ENCODE measurements at regions not wholly inside any gene's neighbourhood (a gene's known extent, or its start where the extent isn't known, plus 50 kb on each side); places are given as distances from the start of the nearest gene placed in this dataset.

DNA sequence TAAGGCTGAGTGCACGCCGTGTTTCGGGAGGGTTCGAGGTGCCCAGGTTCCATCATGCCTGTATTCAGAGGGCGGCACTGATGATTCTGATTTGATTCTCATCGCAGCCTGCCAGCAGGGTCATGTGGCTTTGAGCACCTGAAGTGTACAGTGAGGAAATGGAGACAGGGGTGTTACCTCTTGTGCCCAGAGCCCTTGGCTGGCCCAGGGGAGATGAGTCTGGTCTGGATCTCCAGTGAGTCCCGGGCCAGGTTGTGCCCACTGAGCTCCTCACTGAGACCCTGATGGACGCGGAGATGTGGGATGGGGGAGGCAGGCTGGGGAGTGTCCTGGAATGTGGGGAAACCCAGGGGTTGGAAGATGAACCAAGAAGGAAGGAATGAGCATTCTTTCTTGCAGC is 54.7 kb downstream of the GADD45G start:
- DNase-seq (ENCODE audit: low spot score) (no peak), ATAC-seq (ENCODE audit: low read depth) (no peak)
- Histone ChIP-seq H3K27ac (ENCODE audit: poor library complexity, severe bottlenecking) (no peak overlapping the region), H3K27me3 (ENCODE audit: insufficient read depth, poor library complexity, severe bottlenecking) (no peaks in the 10 kb centered on the region), H3K4me3 (ENCODE audit: severe bottlenecking) (no peak overlapping the region), H3K36me3 (ENCODE audit: low read depth) (no peaks in the 10 kb centered on the region), H3K9me3 (ENCODE audit: severe bottlenecking) (no peaks in the 10 kb centered on the region), H3K4me1 (ENCODE audit: insufficient read depth, poor library complexity, severe bottlenecking) (peaks cover 1% of the 10 kb centered on the region)
- TF ChIP-seq, protein P1, sequence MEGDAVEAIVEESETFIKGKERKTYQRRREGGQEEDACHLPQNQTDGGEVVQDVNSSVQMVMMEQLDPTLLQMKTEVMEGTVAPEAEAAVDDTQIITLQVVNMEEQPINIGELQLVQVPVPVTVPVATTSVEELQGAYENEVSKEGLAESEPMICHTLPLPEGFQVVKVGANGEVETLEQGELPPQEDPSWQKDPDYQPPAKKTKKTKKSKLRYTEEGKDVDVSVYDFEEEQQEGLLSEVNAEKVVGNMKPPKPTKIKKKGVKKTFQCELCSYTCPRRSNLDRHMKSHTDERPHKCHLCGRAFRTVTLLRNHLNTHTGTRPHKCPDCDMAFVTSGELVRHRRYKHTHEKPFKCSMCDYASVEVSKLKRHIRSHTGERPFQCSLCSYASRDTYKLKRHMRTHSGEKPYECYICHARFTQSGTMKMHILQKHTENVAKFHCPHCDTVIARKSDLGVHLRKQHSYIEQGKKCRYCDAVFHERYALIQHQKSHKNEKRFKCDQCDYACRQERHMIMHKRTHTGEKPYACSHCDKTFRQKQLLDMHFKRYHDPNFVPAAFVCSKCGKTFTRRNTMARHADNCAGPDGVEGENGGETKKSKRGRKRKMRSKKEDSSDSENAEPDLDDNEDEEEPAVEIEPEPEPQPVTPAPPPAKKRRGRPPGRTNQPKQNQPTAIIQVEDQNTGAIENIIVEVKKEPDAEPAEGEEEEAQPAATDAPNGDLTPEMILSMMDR (IDR thresholded peaks at IDR 0.05; ENCODE audit: poor library complexity, severe bottlenecking): no peak

DNA sequence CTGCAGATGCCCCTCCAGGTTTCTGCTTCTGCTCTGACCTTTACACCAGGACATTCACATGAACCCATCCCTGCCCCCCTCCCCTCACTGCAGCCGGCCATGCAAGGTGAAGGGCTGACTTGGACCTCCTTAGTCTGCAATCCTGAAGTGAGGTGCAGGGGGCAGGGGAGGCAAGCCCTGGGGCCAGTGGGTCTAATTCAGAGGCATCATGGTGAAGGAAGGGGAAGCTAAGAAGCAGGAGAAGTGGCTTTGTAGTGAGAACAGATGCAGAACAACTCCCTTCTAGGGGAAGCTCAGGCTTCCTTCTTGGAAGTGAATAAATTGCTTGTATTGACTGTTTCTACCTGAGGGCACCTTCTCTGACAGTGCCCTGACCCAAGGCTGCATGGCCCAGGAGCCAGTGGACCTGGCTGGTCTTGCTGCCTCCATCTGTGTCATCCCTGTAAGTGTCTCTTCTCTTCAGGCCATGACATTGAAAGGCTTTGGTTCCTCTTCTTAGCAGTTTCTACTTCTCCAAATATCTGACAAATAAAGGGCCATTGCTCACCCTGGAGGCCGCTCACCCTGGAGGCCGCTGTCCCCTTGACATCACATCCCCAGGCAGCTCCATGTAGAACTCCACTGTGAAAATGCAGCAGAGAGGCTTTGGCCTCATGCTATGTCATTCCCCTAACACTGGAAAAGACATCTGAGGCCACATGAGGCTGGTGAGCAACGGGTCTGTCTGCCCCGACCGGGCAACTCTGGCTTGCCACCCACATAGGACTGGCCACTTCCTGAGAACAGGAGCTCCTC is 55.3 kb downstream of the GADD45G start:
- H3K4me3 ChIP-seq (ENCODE audit: severe bottlenecking): no peak overlapping the region
- H3K27me3 ChIP-seq (ENCODE audit: insufficient read depth, poor library complexity, severe bottlenecking): no peaks in the 10 kb centered on the region
- TF ChIP-seq, protein P1 (IDR thresholded peaks at IDR 0.05; ENCODE audit: poor library complexity, severe bottlenecking): no peak
- H3K27ac ChIP-seq (ENCODE audit: poor library complexity, severe bottlenecking): no peak overlapping the region
- ATAC-seq (ENCODE audit: low read depth) (no peak), DNase-seq (ENCODE audit: low spot score) (no peak)
- H3K9me3 ChIP-seq (ENCODE audit: severe bottlenecking): no peaks in the 10 kb centered on the region
- peaks cover 6% of the 10 kb centered on the region for H3K4me1 ChIP-seq (ENCODE audit: insufficient read depth, poor library complexity, severe bottlenecking)
- no peaks in the 10 kb centered on the region for H3K36me3 ChIP-seq (ENCODE audit: low read depth)

DNA sequence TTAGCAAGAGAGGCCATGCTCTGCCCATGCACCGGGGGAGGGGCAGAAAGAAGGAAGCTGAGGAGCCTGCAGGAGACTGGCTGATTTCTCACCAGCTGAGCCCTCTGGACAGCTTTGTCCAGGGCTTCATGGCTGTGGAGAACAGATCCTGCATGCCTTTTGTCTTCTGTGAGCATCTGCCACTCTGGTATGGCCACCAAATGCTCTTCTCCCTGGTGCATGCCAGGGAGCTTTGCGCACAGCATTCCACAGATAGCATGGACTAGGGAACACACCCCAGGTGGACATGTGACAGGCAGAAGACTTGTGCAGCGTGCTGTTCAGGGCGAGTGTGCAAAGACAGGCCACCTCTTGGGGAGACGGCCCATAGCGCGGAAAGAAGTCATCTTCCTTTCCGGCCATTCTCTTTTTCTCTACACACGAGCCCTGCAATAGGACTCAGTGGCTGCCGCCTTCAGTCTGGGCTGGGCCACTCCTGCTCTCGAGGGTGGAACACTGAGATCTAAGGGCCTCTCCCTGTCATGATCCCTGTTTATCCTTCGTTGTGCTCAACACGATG is 56.7 kb downstream of the GADD45G start:
- peaks cover 6% of the 10 kb centered on the region for H3K4me1 ChIP-seq (ENCODE audit: insufficient read depth, poor library complexity, severe bottlenecking)
- no peak for DNase-seq (ENCODE audit: low spot score)
- H3K27ac ChIP-seq (ENCODE audit: poor library complexity, severe bottlenecking): no peak overlapping the region
- no peaks in the 10 kb centered on the region for H3K9me3 ChIP-seq (ENCODE audit: severe bottlenecking)
- no peaks in the 10 kb centered on the region for H3K27me3 ChIP-seq (ENCODE audit: insufficient read depth, poor library complexity, severe bottlenecking)
- H3K36me3 ChIP-seq (ENCODE audit: low read depth): no peaks in the 10 kb centered on the region
- no peak overlapping the region for H3K4me3 ChIP-seq (ENCODE audit: severe bottlenecking)
- TF ChIP-seq, protein P1 (IDR thresholded peaks at IDR 0.05; ENCODE audit: poor library complexity, severe bottlenecking): no peak
- ATAC-seq (ENCODE audit: low read depth): 0 out of 3 replicates have a peak, but pooled peaks have one; percentile 11

DNA sequence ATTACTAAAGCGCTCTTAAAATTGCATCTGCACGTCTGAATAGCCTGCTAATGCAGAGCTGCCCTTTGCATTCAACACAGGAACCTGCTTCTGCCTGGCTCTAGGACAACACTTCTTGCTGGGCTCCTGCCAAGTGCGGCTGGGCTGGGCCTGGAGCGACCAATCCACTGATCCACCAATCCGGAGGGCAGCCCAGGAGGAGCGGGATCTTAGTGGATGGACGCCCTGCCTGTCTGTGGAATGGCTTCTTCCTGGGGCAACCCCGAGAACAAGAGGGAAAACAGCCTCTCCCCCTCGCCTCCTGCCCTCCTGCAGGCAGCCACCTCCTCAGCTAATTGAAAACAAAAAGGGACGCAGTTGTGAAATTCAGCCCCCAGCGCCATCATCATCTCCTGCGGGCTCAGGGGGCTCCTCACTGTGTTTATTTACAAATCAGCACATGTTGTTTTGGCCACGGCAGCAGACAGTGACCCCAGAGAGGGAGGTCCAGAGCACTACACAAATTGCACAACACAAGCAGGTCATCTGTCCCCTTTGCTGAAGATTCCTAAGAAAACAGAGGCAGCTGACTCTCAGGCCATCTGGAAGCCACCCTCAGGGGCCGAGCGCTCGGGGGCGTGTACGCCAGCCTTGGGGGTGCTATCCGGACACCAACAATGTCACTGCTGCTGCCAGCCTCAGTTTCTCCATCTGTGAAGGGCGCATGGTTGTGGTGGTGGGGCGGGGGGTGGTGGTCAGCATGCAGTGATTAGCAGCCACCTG is 57.3 kb downstream of the GADD45G start:
- Histone ChIP-seq H3K4me1 (ENCODE audit: insufficient read depth, poor library complexity, severe bottlenecking) (peaks cover 6% of the 10 kb centered on the region), H3K27ac (ENCODE audit: poor library complexity, severe bottlenecking) (no peak overlapping the region), H3K9me3 (ENCODE audit: severe bottlenecking) (no peaks in the 10 kb centered on the region), H3K4me3 (ENCODE audit: severe bottlenecking) (no peak overlapping the region), H3K27me3 (ENCODE audit: insufficient read depth, poor library complexity, severe bottlenecking) (no peaks in the 10 kb centered on the region), H3K36me3 (ENCODE audit: low read depth) (no peaks in the 10 kb centered on the region)
- DNase-seq (ENCODE audit: low spot score) (peak; percentile 90), ATAC-seq (ENCODE audit: low read depth) (peak; percentile 98)
- TF ChIP-seq, protein P1 (IDR thresholded peaks at IDR 0.05; ENCODE audit: poor library complexity, severe bottlenecking): no peak
